Activated CD8-positive, alpha-beta T cell treated with anti-CD3 and anti-CD28 coated beads, Interleukin-2, amount 10 ng/mL, durations not matched to agents 7 days and 5 days (primary cell): ENCODE measurements at regions not wholly inside any gene's neighbourhood (a gene's known extent, or its start where the extent isn't known, plus 50 kb on each side); places are given as distances from the start of the nearest gene placed in this dataset.

Experiments used
- ATAC-seq: fragments of 150-1000 bp; cut with Tn5 transposase; one replicate; pipeline ENCODE4 v1.10.0; 2021; ENCODE audit warnings: moderate library complexity
- CTCF ChIA-PET: fragments of 350-600 bp; sonication (Branson Sonifier 250); formaldehyde crosslinking; loops from one replicate; lab custom pipeline; 2021; ENCODE audit warnings: antibody characterized with exemption; lab: Charles Lee
- POLR2A ChIA-PET: fragments of 350-600 bp; sonication (Branson Sonifier 250); formaldehyde crosslinking; loops from one replicate; lab custom pipeline; 2021; ENCODE audit warnings: antibody characterized with exemption; lab: Charles Lee
- DNase-seq: peaks from one replicate; pipeline ENCODE4 v3.0.0-alpha.2; 2020
- H3K27ac Mint-ChIP-seq: one replicate; pipeline ENCODE4 v1.8.0; 2021; ENCODE audit warnings: mild to moderate bottlenecking, mixed read lengths
- H3K27me3 Mint-ChIP-seq: one replicate; pipeline ENCODE4 v1.8.0; 2021; ENCODE audit warnings: low read depth, mixed read lengths
- H3K36me3 Mint-ChIP-seq: one replicate; pipeline ENCODE4 v1.8.0; 2021; ENCODE audit warnings: low read depth, mixed read lengths
- H3K4me1 Mint-ChIP-seq: one replicate; pipeline ENCODE4 v1.8.0; 2021; ENCODE audit warnings: low read depth, mixed read lengths
- H3K4me3 Mint-ChIP-seq: one replicate; pipeline ENCODE4 v1.8.0; 2021; ENCODE audit warnings: mild to moderate bottlenecking, mixed read lengths
- H3K9me3 Mint-ChIP-seq: one replicate; pipeline ENCODE4 v1.8.0; 2022; ENCODE audit warnings: mixed read lengths; ENCODE audit not compliant: insufficient read depth

DNA sequence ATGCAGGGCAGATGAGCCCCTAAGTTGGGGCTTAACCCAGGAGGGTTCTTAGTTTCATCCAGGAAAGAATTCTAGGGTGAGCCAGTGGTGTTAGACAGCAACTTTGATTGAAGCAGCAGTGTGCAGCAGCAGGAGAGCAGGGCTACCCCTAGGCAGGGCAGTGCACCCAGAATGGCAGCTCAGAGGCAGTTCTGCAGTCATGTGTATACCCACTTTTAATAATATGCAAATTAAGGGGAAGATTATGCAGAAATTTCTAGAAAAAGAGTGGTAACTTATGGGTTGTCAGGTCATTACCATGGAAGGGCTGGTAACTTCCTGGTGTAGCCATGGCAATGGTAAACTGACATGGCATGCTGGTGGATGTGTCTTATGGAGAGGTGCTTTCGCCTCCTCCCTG lies 297.5 kb downstream of the PCNX1 start:
- Mint-ChIP-seq H3K36me3 (no peaks in the 10 kb centered on the region), H3K27ac (no peak overlapping the region), H3K4me3 (no peak overlapping the region), H3K4me1 (no peaks in the 10 kb centered on the region), H3K27me3 (peaks cover 4% of the 10 kb centered on the region), H3K9me3 (peaks cover 4% of the 10 kb centered on the region)
- ChIA-PET CTCF (no interaction called here), POLR2A (no interaction called here)
- no peak for ATAC-seq
- no peak for DNase-seq

DNA sequence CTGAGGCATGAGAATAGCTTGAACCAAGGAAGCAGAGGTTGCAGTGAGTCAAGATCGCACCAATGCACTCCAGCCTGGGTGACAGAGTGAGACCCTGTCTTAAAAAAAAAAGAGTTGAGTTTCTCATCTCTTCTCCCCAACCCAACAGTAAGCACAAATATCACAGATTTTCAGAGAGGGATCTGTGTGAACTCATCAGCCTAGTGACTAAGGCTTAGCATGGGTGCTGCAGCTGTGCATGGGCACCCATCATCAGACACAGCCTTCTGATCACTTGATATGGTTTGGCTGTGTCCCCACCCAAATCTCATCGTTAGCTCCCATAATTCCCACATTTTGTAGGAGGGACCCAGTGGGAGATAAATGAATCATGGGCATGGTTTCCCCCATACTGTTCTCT lies 298.9 kb downstream of the PCNX1 start:
- Mint-ChIP-seq H3K27me3 (peaks cover 7% of the 10 kb centered on the region), H3K27ac (no peak overlapping the region), H3K4me1 (no peaks in the 10 kb centered on the region), H3K9me3 (peaks cover 4% of the 10 kb centered on the region), H3K36me3 (no peaks in the 10 kb centered on the region), H3K4me3 (no peak overlapping the region)
- DNase-seq (no peak), ATAC-seq (no peak)
- CTCF ChIA-PET: no interaction called here
- POLR2A ChIA-PET: no interaction called here

DNA sequence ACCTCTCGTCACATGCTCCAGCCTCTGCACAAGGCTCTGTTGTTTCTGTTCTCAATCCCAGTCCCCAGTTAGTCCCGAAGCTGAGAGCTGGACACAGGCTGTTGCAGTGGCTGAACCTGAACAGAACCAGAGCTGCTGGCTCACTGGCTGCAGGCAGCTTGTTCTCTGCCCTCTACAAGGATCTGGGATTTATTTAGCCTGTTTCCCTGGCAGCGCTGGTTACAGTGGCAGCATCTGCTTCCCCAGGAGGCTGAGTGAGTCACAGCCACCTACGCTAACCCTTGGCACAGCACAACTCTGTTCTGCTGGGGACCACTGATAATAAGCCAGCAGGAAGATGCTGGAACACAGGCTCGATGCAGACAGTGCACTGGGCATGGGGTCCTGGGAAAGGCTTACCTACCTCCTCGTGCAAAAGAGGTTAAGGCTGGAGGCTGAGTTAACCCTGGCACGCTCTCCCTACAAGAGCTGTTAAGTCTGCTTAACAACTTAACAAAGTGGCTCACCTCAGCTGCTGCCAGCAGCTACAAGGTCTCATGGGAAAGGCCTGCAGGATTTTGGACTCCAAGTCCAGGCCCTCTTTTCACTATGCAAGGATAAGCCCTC lies 299.6 kb downstream of the PCNX1 start:
- DNase-seq: no peak
- Mint-ChIP-seq H3K9me3 (peaks cover 4% of the 10 kb centered on the region), H3K4me1 (no peaks in the 10 kb centered on the region), H3K36me3 (no peaks in the 10 kb centered on the region), H3K27me3 (peaks cover 7% of the 10 kb centered on the region), H3K4me3 (no peak overlapping the region), H3K27ac (no peak overlapping the region)
- POLR2A ChIA-PET: no interaction called here
- CTCF ChIA-PET: no interaction called here
- no peak for ATAC-seq

DNA sequence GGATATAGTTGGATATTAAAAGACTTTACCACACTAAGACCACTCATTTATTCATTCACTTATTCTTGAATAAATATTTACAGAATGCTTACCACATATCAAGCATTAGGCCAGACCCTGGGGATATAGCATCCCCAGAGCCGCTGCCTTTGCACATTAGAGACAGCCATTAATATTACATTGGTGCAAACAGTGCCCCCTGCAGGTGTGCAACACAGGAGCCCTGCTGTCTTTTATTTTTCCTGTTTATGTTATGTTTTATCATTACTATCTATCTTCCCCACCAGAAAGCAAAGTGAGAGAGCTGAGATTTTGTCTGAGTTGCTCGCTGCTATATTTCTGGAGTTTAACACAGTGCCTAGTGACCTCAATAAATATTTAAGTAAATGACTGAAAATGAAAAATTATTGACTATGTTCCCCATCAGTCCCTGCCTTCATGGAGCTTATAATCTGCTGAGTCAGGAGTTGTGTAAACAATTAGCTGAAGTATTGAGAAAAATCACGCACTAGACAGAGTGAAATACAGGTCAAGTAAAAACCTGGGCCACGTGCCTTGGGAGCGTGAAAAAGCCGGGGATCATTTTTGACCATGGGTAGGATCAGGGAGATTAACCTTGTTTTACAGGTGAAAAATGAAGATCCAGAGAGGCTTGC lies 301.6 kb downstream of the PCNX1 start:
- ChIA-PET POLR2A (no interaction called here), CTCF (no interaction called here)
- Mint-ChIP-seq H3K27me3 (peaks cover 3% of the 10 kb centered on the region), H3K36me3 (no peaks in the 10 kb centered on the region), H3K4me3 (no peak overlapping the region), H3K27ac (no peak overlapping the region), H3K4me1 (peaks cover 13% of the 10 kb centered on the region), H3K9me3 (peaks cover 4% of the 10 kb centered on the region)
- DNase-seq (no peak), ATAC-seq (no peak)

DNA sequence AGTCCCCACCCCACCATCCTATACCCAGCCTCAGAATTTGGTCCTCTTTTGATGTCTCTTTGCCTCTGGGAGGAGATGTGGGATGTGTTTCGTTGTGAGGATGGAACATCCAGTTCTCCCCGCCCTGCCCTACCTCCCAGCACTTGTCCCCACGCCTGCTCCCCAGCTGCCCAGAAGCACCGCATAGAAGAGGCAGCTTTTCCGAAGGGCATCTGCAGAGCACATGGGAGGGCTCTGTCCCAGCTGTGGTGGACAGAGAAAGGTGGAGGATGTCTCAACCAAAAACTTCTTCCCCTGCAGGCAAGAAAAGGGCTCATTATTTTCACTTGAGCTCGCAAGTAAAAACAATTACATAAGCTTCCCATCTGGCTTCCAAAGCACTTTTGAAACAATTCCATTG lies 302.6 kb downstream of the PCNX1 start:
- no peak for DNase-seq
- no peak overlapping the region for H3K27ac Mint-ChIP-seq
- peaks cover 4% of the 10 kb centered on the region for H3K9me3 Mint-ChIP-seq
- ChIA-PET POLR2A (no interaction called here), CTCF (no interaction called here)
- no peak overlapping the region for H3K4me3 Mint-ChIP-seq
- peaks cover 3% of the 10 kb centered on the region for H3K27me3 Mint-ChIP-seq
- H3K36me3 Mint-ChIP-seq: no peaks in the 10 kb centered on the region
- ATAC-seq: no peak
- peaks cover 13% of the 10 kb centered on the region for H3K4me1 Mint-ChIP-seq

DNA sequence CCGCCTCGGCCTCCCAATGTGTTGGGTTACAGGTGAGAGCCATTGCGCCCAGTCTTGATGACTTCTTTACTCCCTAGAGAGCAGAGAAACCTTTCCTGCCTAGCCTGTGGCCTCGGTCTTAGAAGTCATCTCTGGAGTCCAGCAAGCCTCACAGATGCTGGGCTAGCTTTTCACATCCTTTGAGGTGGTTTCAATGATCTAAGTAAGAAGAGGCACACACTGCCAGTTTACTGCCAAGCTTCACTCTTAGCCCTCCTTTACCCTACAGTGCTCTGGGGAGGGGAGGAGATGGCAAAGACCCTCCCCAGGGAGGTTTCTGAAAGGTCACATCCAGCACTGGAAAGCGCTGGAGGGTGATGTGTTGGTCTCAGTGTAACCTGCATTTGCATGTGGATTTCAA lies 304.8 kb downstream of the PCNX1 start:
- Mint-ChIP-seq H3K27ac (no peak overlapping the region), H3K4me3 (no peak overlapping the region), H3K9me3 (peaks cover 4% of the 10 kb centered on the region), H3K4me1 (peaks cover 13% of the 10 kb centered on the region), H3K27me3 (peaks cover 3% of the 10 kb centered on the region), H3K36me3 (no peaks in the 10 kb centered on the region)
- CTCF ChIA-PET: no interaction called here
- no peak for DNase-seq
- no peak for ATAC-seq
- POLR2A ChIA-PET: no interaction called here

DNA sequence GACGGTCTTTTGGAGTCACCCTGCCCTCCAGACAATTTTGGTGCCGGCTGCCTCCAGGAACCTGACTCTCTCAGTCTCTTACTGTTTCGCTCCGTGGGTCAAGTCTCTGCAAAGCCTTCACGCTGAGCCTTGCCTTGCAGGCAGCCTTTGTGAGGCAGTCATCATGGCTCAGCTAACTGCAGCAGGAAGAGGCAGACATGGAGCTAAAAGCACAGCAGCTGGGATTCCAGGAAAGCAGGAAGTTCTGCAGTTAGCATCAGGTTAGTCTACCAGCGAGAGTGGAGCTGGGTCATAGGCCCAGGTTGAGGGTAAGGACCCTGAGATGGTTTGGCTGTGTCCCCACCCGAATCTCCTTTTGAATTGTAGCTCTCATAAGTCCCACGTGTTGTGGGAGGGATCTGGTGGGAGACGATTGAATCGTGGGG lies 305.4 kb downstream of the PCNX1 start:
- no peak overlapping the region for H3K4me3 Mint-ChIP-seq
- peaks cover 4% of the 10 kb centered on the region for H3K9me3 Mint-ChIP-seq
- H3K4me1 Mint-ChIP-seq: peaks cover 13% of the 10 kb centered on the region
- ATAC-seq (no peak), DNase-seq (no peak)
- peaks cover 3% of the 10 kb centered on the region for H3K27me3 Mint-ChIP-seq
- H3K36me3 Mint-ChIP-seq: no peaks in the 10 kb centered on the region
- ChIA-PET CTCF (interaction anchor here (0.8 kb wide), 1 partner anchor 109 kb away, joined by 4 read pairs; no protein-coding TSS in a partner anchor), POLR2A (no interaction called here)
- no peak overlapping the region for H3K27ac Mint-ChIP-seq

DNA sequence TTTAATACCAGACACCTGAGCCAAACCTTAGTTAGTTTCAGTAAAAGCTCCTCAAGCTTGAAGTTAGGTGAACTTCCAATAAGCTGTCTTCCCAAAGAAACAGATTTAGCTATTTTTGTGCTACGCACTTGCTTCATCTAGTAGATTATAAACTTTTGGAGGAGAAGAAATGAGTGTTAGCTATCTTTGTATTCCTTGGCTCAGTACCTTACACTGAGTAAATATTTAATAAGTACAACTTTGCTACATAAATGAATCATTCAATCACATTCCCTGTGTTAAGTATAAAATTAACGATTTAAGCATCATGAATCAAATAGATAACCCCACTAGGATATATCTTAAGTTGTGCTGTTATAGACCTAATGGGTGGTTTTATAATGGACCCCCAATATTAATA lies 307.0 kb downstream of the PCNX1 start:
- no peak overlapping the region for H3K4me3 Mint-ChIP-seq
- CTCF ChIA-PET: interaction anchor here (0.6 kb wide), 1 partner anchor 110 kb away, joined by 3 read pairs; no protein-coding TSS in a partner anchor
- no peaks in the 10 kb centered on the region for H3K9me3 Mint-ChIP-seq
- no peak for ATAC-seq
- peaks cover 3% of the 10 kb centered on the region for H3K27me3 Mint-ChIP-seq
- POLR2A ChIA-PET: no interaction called here
- H3K4me1 Mint-ChIP-seq: peaks cover 23% of the 10 kb centered on the region
- no peak overlapping the region for H3K27ac Mint-ChIP-seq
- H3K36me3 Mint-ChIP-seq: no peaks in the 10 kb centered on the region
- DNase-seq: no peak

DNA sequence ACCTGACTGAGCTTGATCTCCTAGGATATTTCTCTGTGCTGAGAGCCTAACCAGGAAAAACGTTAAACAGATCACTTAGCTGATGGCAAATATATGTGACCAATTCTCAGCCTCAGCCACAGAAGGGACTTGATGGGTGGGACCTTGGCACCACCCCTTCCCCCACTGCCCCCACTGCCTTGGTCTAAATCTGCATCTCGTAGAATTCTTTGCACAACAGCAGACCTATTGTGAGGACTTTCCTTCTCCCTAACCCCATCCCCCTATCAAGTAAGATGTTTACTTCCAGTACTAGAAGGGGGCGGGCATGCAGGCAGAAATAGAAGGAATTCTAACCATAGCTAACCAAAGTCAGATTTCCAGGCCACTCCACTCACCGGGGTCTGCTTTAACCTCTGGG lies 313.2 kb downstream of the PCNX1 start:
- ATAC-seq (no peak), DNase-seq (no peak)
- Mint-ChIP-seq H3K9me3 (no peaks in the 10 kb centered on the region), H3K4me3 (no peak overlapping the region), H3K27me3 (no peaks in the 10 kb centered on the region), H3K36me3 (no peaks in the 10 kb centered on the region), H3K4me1 (peaks cover 10% of the 10 kb centered on the region), H3K27ac (no peak overlapping the region)
- POLR2A ChIA-PET: no interaction called here
- CTCF ChIA-PET: no interaction called here

DNA sequence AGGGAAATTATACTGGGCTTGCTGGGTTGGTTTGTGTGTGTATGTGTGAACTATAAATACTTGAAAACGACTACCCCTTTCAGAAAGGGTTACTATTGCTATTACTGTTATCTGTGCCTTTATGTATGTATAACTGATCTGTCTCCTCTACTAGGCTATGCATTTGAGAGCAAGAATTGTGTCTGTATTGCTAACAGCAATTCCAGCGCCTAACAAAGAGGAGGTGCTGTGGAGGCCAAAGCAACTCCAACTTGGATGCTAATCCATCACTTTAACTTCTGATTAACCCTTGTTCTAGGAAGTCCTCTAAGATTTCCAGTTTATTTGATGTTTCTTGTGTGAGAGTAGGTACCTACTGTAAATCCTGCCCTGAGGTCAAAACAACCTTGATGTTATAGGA lies 313.9 kb downstream of the PCNX1 start:
- POLR2A ChIA-PET: no interaction called here
- no peaks in the 10 kb centered on the region for H3K27me3 Mint-ChIP-seq
- H3K4me3 Mint-ChIP-seq: no peak overlapping the region
- ATAC-seq: no peak
- no peaks in the 10 kb centered on the region for H3K9me3 Mint-ChIP-seq
- peaks cover 10% of the 10 kb centered on the region for H3K4me1 Mint-ChIP-seq
- DNase-seq: no peak
- CTCF ChIA-PET: no interaction called here
- H3K36me3 Mint-ChIP-seq: no peaks in the 10 kb centered on the region
- H3K27ac Mint-ChIP-seq: no peak overlapping the region

DNA sequence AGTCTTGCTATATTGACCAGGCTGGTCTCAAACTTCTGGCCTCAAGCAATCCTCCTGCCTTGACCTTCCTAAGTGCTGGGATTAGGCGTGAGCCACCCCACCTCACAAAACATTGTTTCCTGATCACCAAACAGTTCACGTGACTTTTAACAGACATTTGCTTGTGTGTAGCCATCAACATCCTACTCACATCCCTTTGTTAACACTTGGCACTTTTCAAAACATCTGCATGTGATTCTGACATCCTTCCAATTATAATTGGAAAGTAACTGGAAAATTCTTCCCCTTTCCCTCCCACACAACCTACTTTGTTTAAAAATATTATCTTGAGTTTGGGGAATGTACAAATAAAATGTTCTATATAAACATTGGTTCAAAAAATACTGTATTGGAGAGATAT lies 317.9 kb downstream of the PCNX1 start:
- POLR2A ChIA-PET: no interaction called here

DNA sequence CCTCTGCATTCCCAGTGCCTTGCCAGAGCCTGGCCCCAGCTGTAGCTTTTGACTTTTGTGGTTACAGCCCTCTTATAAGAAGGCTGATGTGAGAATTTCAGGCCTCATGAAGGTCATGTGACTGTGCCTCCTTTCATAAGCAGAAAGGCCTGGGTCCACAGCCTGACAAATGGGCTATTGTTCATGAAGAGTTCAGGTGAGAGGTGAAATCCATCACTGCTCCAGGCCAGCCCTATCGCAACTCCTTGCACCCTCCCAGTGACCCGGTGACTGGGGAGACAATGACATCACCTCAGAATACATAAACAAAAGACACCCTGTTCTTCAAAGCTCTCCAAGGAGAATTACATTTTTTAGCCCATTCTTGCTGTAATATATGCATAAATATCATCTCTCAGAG lies 321.5 kb downstream of the PCNX1 start:
- H3K4me3 Mint-ChIP-seq: no peak overlapping the region
- peak overlapping the region; percentile 44 for H3K27ac Mint-ChIP-seq
- no peaks in the 10 kb centered on the region for H3K36me3 Mint-ChIP-seq
- POLR2A ChIA-PET: interaction anchor here (0.8 kb wide), 1 partner anchor 77 kb away, joined by 3 read pairs; no protein-coding TSS in a partner anchor
- H3K27me3 Mint-ChIP-seq: no peaks in the 10 kb centered on the region
- no peak for ATAC-seq
- H3K4me1 Mint-ChIP-seq: peaks cover 7% of the 10 kb centered on the region
- no peaks in the 10 kb centered on the region for H3K9me3 Mint-ChIP-seq
- DNase-seq: no peak
- CTCF ChIA-PET: interaction anchor here (1.3 kb wide), 1 partner anchor 12 kb away, joined by 3 read pairs; no protein-coding TSS in a partner anchor

More for the DNA sequence above, 317.9 kb downstream of the PCNX1 start:
- Mint-ChIP-seq H3K4me3 (no peak overlapping the region), H3K4me1 (peaks cover 7% of the 10 kb centered on the region), H3K36me3 (no peaks in the 10 kb centered on the region), H3K9me3 (no peaks in the 10 kb centered on the region), H3K27me3 (no peaks in the 10 kb centered on the region), H3K27ac (no peak overlapping the region)
- ATAC-seq (no peak), DNase-seq (no peak)
- CTCF ChIA-PET: no interaction called here
